IPS-NIHi7 (cell line): ENCODE measurements at regions not wholly inside any gene's neighbourhood (a gene's known extent, or its start where the extent isn't known, plus 50 kb on each side); places are given as distances from the start of the nearest gene placed in this dataset.

Source experiments
- DNase-seq: peaks from one replicate; pipeline ENCODE4 v3.0.0; 2012; ENCODE audit warnings: mixed read lengths; ENCODE audit errors: extremely low spot score

DNA sequence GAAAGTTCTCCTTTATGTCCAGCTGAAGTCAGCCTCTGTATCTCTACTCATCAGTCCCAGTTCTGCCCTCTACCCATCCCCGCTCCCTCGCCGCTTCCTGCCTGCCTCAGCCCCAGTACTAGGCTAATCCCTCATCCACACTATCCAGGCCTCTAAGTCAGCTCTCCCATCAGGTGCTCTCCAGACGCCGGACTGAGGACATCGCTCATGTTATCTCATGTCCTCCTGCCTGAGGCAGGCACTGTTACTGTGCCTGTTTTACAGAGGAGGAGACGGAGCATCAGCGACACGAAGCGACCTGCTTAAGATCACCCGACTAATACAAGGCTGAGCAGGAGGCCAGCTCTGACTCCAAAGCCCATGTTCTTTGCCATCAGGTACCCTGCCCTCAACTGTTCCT is 57.3 kb upstream of the RUNX3 start:
- DNase-seq: no peak

DNA sequence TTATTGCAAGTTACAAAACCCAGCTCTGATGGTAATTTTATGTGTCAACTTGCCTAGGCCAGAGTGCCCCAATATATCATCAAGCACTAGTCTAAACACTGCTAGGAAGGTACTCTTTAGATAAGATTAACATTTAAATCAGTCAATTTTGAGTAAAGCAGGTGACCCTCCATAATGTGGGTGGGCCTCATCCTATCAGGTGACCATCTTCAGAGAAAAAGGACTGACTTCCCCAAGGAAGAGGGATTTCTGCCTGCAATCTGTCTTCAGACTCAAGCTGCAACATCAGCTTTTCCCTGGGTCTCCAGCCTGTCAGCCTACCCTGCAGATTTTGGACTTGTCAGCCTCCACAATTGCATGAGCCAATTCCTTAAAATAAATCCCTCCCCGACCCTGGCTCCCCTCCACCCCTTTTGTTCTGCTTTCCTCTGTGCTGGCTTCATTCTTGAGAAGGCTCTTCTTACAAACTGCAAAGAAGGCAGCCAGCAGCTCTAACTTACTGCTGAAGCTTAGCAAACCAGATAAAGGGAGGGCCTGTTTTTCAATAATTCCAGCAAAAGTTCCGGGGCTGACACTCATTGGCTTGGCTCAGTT is 56.4 kb upstream of the RUNX3 start:
- DNase-seq: no peak

- DNase-seq: no peak
Observed at GRCh38 chr1:24985737-24986136, 55.7 kb upstream of the RUNX3 start.

GRCh38 chr1:24984800-24985522 is 54.9 kb upstream of the RUNX3 start:
- no peak for DNase-seq

DNA sequence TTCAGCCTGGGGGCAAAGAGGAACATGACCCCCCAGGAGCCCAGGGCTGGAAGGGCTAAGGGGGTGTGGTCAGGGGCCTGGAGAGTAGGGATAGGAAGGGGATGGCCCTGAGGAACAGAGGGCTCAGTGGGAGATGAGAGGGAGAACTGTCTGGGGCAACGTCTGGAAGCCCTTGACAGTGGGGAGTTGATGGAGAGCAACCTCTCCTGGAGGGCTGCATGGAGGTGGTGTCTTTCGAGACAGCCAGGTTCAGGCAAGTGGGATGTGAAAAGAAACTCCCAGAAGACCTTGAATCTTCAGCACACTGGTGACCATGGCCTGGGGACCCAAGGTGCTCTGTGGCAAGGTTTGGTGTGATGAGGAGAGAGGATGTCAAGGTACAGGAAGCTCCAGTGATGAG is 54.2 kb upstream of the RUNX3 start:
- DNase-seq: no peak

GRCh38 chr1:24983006-24983680 is 53.1 kb upstream of the RUNX3 start:
- no peak for DNase-seq

GRCh38 chr1:24981631-24982005 is 51.5 kb upstream of the RUNX3 start:
- DNase-seq: no peak

DNA sequence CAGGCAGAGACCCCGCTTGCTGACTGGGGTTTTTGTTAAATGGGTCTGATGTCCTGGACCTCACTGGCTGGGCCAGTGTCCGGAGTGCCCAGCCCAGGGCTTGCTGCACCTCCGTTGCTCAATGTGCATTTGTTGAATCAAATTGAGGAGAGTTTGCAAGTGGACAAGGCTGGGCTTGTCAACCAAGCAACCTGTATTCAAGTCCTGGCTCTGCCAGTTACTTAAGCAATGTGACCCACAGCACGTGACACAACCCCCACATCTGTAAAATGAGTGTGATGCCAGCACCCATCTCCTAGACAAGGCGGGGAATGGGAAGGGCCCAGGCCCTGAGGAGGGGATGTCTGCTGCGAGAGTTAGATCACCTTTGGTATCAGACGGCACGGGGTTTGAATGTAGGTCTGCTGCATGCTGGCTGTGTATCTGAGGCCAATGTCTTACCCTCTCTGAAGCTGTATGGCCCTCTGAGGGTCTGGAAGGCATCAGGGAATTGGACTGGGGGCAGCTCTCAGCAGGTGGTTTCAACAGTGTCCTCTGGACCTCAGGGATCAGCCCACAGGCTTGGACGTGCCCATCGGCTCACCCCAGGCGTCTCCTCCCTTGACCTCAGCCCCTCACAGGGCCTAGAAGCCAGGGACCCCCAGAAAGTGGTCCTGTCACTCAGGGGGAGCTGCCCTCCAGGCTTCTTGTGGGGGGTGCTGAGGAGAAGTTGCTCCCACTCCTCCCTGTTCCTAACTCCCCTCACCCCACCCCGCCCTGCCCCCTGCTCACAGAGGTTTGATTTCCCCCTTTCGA is 51.0 kb upstream of the RUNX3 start:
- DNase-seq: no peak
